ENCODE measurements at regions not wholly inside any gene's neighbourhood (a gene's known extent, or its start where the extent isn't known, plus 50 kb on each side); places are given as distances from the start of the nearest gene placed in this dataset.
A peak's percentile ranks its signal among the peaks of the same experiment; 100 is the strongest.

DNA sequence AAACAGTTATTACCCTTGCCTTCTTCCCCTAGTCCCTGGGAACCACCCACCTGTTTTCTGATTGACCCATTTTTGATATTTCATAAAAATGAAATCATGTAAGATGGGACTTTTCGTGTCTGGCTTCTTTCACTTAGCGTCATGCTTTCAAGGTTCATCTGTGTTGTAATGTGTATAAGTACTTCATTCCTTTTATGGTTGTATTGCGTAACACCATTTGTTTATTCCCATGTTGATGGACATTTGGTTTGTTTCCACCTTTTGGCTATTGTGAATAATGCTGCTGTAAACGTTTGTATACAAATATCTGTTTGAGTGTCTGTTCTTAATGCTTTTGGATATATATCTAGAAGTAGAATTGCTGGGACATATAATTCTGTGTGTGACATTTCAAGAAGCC, 650.1 kb upstream of the COX7C start:
- POLR2A ChIA-PET (ENCODE audit: partially characterized antibody): no interaction called here

More for the DNA sequence above, 650.1 kb upstream of the COX7C start:
- H3K4ac ChIP-seq (replicated peaks; ENCODE audit: insufficient read length, low read depth, low read length): no peak overlapping the region
- no peaks in the 10 kb centered on the region for H3K79me2 ChIP-seq (ENCODE audit: control insufficient read depth in 1 of 2, insufficient read depth in 2 of 2, low read length in 2 of 2)
- no peaks in the 10 kb centered on the region for H3K9me3 ChIP-seq (ENCODE audit: insufficient read depth in 2 of 2, low read depth in 1 of 2, low read length in 1 of 2)
- no peak overlapping the region for H3K23ac ChIP-seq (ENCODE audit: insufficient read length)
- no peak overlapping the region for H2BK120ac ChIP-seq (replicated peaks; ENCODE audit: low read depth, low read length)
- no peaks in the 10 kb centered on the region for H4K20me1 ChIP-seq (replicated peaks in 1 of 2; ENCODE audit: control insufficient read depth in 1 of 2, insufficient read depth in 2 of 2, low read length in 2 of 2)
- H3K27ac ChIP-seq (ENCODE audit: low read depth, low read length): no peak overlapping the region
- H3K18ac ChIP-seq (ENCODE audit: extremely low read depth, low read length): no peak overlapping the region
- H3K9ac ChIP-seq (replicated peaks in 1 of 4; ENCODE audit: extremely low read depth in 1 of 4, low read depth in 3 of 4, low read length in 3 of 4): no peak overlapping the region
- no peaks in the 10 kb centered on the region for H3K23me2 ChIP-seq (ENCODE audit: low read depth, low read length)
- no peak overlapping the region for H2BK15ac ChIP-seq (ENCODE audit: low read length)
- no peak overlapping the region for H2AFZ ChIP-seq (ENCODE audit: low read length)
- 83% methylated on average over 4 of the region's 4 CpGs; no CpG with 5 or more reads in 1 of the 2 experiments for WGBS, 2 experiments (ENCODE audit: extremely low coverage in 1 of 2, insufficient coverage in 1 of 2, insufficient read length in 1 of 2, insufficient replicate concordance in 2 of 2, low coverage in 1 of 2, low lambda C conversion rate in 2 of 2, missing lambda C conversion rate in 1 of 2)
- no peak overlapping the region for H3K4me2 ChIP-seq (ENCODE audit: insufficient read depth in 1 of 2, low read depth in 2 of 2, low read length in 2 of 2)
- H3K14ac ChIP-seq (ENCODE audit: insufficient read length): no peak overlapping the region
- no peaks in the 10 kb centered on the region for H3K27me3 ChIP-seq (replicated peaks in 1 of 4; ENCODE audit: control insufficient read depth in 3 of 4, extremely low read depth in 1 of 4, insufficient read depth in 3 of 4, low read length in 3 of 4)
- no peaks in the 10 kb centered on the region for H3K36me3 ChIP-seq (ENCODE audit: control insufficient read depth in 2 of 4, insufficient read depth in 4 of 4, low read length in 3 of 4)
- H2BK12ac ChIP-seq (ENCODE audit: low read depth, low read length): no peak overlapping the region
- DNase-seq (ENCODE audit: low read depth in 1 of 2, low spot score in 2 of 2): no peak
- no peak overlapping the region for H3K56ac ChIP-seq (replicated peaks; ENCODE audit: insufficient read length, low read depth, low read length)
- H3K79me1 ChIP-seq (ENCODE audit: low read depth, low read length): no peaks in the 10 kb centered on the region
- no peaks in the 10 kb centered on the region for H3K4me1 ChIP-seq (replicated peaks in 1 of 4; ENCODE audit: control insufficient read depth in 3 of 4, insufficient read depth in 4 of 4, low read length in 3 of 4)
- H4K8ac ChIP-seq (ENCODE audit: extremely low read depth, insufficient read depth, low read length): no peak overlapping the region
- TF ChIP-seq POU5F1 (IDR thresholded peaks at IDR 0.05; ENCODE audit: low read depth, low read length) (no peak), POLR2A (IDR thresholded peaks at IDR 0.05; ENCODE audit: control extremely low read depth in 1 of 2, low read depth in 2 of 2, low read length in 2 of 2) (no peak), TCF12 (IDR thresholded peaks at IDR 0.05; ENCODE audit: low read depth, low read length) (no peak), CEBPB (IDR thresholded peaks at IDR 0.05; ENCODE audit: low read depth, low read length) (peak; percentile 88)
- no peak overlapping the region for H2BK5ac ChIP-seq (ENCODE audit: low read depth, low read length)
- FAIRE-seq: no peak
- H4K5ac ChIP-seq (ENCODE audit: insufficient read length, low read depth, low read length): no peak overlapping the region
- H3K4me3 ChIP-seq (ENCODE audit: extremely low read depth in 1 of 4, insufficient read depth in 2 of 4, low read depth in 3 of 4, low read length in 4 of 4): no peak overlapping the region
- H2AK5ac ChIP-seq (ENCODE audit: low read depth, low read length): no peak overlapping the region
- H4K91ac ChIP-seq (replicated peaks; ENCODE audit: insufficient read length, low read length): no peak overlapping the region
- no peak overlapping the region for H2BK20ac ChIP-seq (ENCODE audit: low read length)
- CTCF ChIA-PET (ENCODE audit: partially characterized antibody): no interaction called here

Measured in H1 (cell line).